ENCODE measurements at regions not wholly inside any gene's neighbourhood (a gene's known extent, or its start where the extent isn't known, plus 50 kb on each side); places are given as distances from the start of the nearest gene placed in this dataset.

- TF ChIP-seq POLR2A (IDR thresholded peaks at IDR 0.05; ENCODE audit: low read depth, low read length): no peak
- FAIRE-seq: no peak
- DNase-seq (ENCODE audit: insufficient read length, low spot score): no peak
Measured at GRCh38 chr2:234329202-234329960, 167.5 kb downstream of the ARL4C start.

GRCh38 chr2:234328444-234328990 is 168.4 kb downstream of the ARL4C start:
- no peak for DNase-seq (ENCODE audit: insufficient read length, low spot score)
- no peak for TF ChIP-seq POLR2A (IDR thresholded peaks at IDR 0.05; ENCODE audit: low read depth, low read length)
- no peak for FAIRE-seq

- DNase-seq (ENCODE audit: insufficient read length, low spot score) (no peak), FAIRE-seq (no peak)
- TF ChIP-seq POLR2A (IDR thresholded peaks at IDR 0.05; ENCODE audit: low read depth, low read length): no peak
Measured at GRCh38 chr2:234326694-234327093, 170.2 kb downstream of the ARL4C start.

- FAIRE-seq: no peak
- DNase-seq (ENCODE audit: insufficient read length, low spot score): no peak
- TF ChIP-seq POLR2A (IDR thresholded peaks at IDR 0.05; ENCODE audit: low read depth, low read length): no peak
Measured at GRCh38 chr2:234324116-234324515, 172.8 kb downstream of the ARL4C start.

- DNase-seq (ENCODE audit: insufficient read length, low spot score) (no peak), FAIRE-seq (no peak)
- TF ChIP-seq POLR2A (IDR thresholded peaks at IDR 0.05; ENCODE audit: low read depth, low read length): no peak
Measured at GRCh38 chr2:234322766-234323465, 174.0 kb downstream of the ARL4C start.

GRCh38 chr2:234320066-234320465 is 176.8 kb downstream of the ARL4C start:
- no peak for TF ChIP-seq POLR2A (IDR thresholded peaks at IDR 0.05; ENCODE audit: low read depth, low read length)

GRCh38 chr2:234318361-234318760 is 178.5 kb downstream of the ARL4C start:
- no peak for TF ChIP-seq POLR2A (IDR thresholded peaks at IDR 0.05; ENCODE audit: low read depth, low read length)
- DNase-seq (ENCODE audit: insufficient read length, low spot score) (no peak), FAIRE-seq (no peak)

More at GRCh38 chr2:234320066-234320465, 176.8 kb downstream of the ARL4C start:
- FAIRE-seq (no peak), DNase-seq (ENCODE audit: insufficient read length, low spot score) (no peak)

- FAIRE-seq: no peak
Measured at GRCh38 chr2:234313558-234313957, 183.3 kb downstream of the ARL4C start.

GRCh38 chr2:234310166-234310565 is 186.7 kb downstream of the ARL4C start:
- TF ChIP-seq POLR2A (IDR thresholded peaks at IDR 0.05; ENCODE audit: low read depth, low read length): no peak
- FAIRE-seq: no peak

More at GRCh38 chr2:234313558-234313957, 183.3 kb downstream of the ARL4C start:
- no peak for TF ChIP-seq POLR2A (IDR thresholded peaks at IDR 0.05; ENCODE audit: low read depth, low read length)
- DNase-seq (ENCODE audit: insufficient read length, low spot score): no peak

GRCh38 chr2:234309431-234309830 is 187.4 kb downstream of the ARL4C start:
- TF ChIP-seq POLR2A (IDR thresholded peaks at IDR 0.05; ENCODE audit: low read depth, low read length): no peak
- FAIRE-seq: no peak
- DNase-seq (ENCODE audit: insufficient read length, low spot score): no peak

More at GRCh38 chr2:234310166-234310565, 186.7 kb downstream of the ARL4C start:
- no peak for DNase-seq (ENCODE audit: insufficient read length, low spot score)

GRCh38 chr2:234308813-234309195 is 188.1 kb downstream of the ARL4C start:
- DNase-seq (ENCODE audit: insufficient read length, low spot score) (no peak), FAIRE-seq (no peak)
- no peak for TF ChIP-seq POLR2A (IDR thresholded peaks at IDR 0.05; ENCODE audit: low read depth, low read length)

- FAIRE-seq: no peak
- TF ChIP-seq POLR2A (IDR thresholded peaks at IDR 0.05; ENCODE audit: low read depth, low read length): no peak
- DNase-seq (ENCODE audit: insufficient read length, low spot score): no peak
Measured at GRCh38 chr2:234308073-234308812, 188.6 kb downstream of the ARL4C start.

- no peak for DNase-seq (ENCODE audit: insufficient read length, low spot score)
- FAIRE-seq: no peak
- no peak for TF ChIP-seq POLR2A (IDR thresholded peaks at IDR 0.05; ENCODE audit: low read depth, low read length)
Measured at GRCh38 chr2:234307322-234307961, 189.4 kb downstream of the ARL4C start.

All from H54 (cell line).